Right kidney (tissue), 1 donor: ENCODE measurements at regions not wholly inside any gene's neighbourhood (a gene's known extent, or its start where the extent isn't known, plus 50 kb on each side); places are given as distances from the start of the nearest gene placed in this dataset.

Experiments
- DNase-seq: peaks from one replicate; pipeline ENCODE4 v3.0.0-alpha.2; 2016

DNA sequence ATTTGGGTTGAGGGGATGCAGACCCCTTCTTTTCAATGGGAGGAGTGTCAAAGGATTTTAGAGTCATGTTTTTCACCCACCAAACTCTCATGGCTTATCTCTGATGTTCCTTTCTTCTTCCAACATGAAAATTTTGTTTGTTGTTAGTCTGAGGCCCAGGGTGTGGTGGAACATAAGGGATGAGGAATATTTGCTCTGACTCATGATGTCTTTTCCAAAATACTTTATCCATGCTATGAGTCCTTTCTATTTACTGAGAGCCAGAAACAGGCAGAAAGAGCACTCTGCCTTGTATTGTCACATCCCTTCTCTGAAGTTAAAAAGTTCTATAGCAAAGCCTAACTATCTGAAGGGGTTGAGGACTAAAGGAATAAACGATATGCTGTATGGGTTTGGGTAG is 61.6 kb upstream of the GYPA start:
- DNase-seq, result no peak

DNA sequence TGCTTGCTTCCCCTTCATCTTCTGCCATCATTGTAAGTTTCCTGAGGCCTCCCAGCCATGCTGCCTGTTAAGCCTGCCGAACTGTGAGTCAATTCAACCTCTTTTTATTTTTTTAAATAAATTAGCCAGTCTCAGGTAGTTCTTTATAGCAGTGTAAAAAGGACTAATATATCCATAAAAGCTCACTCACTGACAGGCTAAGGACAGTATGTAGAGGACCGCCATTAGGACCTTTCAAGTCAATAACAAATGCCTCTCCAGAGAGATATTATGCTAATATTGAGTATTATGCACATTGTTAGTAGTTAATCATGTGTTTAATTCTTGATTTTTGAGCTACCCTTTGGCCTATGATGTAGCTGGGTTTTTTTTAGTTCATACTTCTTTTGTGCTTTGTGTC is 62.6 kb upstream of the GYPA start:
- DNase-seq, result no peak

DNA sequence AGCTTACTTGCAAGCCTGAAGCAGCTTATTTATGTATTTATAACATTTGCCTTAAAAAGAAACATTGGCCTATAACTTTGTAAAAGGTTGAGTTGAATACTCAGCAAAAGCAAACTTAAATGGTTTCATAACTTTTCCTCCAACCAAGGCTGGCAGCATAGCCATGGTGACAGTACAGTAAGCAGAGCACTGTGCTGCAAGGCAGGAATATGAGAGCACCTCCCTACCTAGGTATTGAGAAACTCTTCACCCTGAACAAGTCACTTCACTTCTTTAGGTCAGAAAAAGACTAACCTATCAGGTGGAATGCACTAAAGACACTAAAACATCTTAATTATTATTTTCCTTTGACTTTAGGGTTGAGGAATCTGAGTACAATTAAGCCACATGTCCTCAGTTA is 63.9 kb upstream of the GYPA start:
- no peak for DNase-seq

DNA sequence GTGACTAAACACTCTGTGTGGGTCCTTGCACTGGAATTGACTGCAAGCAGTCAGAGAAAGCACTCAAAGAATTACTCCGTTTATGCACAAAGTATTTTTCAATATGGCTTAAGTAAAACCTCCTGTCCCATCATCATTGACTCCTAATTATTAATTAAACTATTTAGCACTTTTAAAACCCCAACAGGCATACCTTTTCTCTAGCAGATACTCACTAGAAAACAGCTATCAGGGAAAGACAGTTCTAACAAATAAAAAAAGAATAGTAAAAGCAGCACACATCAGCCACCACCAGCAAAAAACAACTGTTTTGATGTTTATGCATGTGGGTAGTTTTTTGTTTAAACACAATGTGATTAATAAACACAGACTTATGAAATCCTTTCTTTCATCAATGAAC is 66.2 kb upstream of the GYPA start:
- no peak for DNase-seq

DNA sequence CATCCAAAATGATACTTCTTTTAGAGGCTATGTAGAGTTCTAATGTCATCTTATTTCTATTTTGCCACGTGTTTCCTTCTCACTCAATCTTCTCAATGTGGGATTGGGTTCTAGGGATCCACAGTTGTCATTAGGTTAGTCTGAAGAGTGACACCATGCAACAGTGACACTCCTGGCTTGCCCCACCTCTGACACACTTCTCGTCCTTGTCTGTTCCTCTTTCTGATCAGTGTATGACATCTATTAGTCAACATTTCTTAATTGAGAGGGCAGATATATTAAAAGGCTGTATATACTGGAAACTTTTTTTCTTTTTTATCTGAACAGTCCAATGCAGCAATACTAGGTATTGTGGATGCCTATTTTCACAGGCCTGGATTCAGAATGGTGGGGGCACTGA is 67.6 kb upstream of the GYPA start:
- DNase-seq, result no peak

DNA sequence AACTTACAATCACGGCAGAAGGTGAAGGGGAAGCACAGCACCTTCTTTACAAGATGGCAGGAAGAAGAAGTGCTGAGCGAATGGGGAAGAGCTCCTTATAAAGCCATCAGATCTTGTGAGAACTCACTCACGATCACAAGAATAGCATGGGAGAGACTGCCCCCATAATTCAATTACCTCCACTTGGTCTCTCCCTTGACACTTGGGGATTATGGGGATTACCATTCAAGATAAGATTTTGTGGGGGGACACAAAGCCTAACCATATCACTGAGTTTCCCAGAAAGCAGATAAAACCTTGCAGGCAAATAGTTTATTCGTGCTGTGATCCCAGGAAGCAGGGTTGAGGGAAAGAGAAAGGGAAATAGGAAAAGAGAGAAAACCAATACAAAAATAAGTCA is 69.0 kb upstream of the GYPA start:
- no peak for DNase-seq

DNA sequence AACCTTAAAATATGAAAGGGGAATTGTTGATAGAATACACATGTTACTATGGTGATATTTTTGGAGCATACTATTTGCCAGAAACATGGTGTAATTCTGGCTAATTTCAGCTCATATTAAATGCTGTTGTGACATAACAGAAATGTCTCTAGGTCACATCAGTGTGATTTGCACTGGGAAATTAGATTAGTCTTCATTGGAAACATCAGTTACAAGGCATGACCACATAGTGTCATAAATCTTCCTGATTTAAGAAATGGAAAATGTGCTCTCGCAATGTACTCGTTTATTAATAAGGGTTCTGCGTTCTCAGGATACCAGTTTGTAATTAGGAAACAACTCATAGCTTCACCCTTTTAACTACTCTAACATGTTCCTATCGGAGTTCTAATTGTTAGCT is 72.9 kb upstream of the GYPA start:
- DNase-seq, result no peak

DNA sequence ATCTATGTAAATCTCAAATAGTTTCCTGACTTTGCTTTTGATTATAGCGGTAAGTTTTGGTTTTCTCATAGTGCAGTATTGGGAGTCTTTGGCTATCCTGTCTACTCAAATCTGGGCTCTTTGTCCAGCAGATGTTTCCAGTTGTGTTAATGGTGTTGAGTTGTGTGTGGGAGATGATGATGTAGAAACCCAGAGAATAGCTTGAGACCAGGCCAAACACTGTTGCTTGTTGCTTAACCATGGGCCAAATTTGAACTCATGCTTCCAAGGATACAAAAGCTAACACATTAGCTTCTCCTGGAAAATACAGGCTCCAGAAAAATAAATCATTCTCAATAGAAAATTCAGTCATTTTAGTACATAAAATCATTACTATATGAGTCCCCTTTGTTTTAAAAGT is 82.6 kb upstream of the GYPA start:
- no peak for DNase-seq

DNA sequence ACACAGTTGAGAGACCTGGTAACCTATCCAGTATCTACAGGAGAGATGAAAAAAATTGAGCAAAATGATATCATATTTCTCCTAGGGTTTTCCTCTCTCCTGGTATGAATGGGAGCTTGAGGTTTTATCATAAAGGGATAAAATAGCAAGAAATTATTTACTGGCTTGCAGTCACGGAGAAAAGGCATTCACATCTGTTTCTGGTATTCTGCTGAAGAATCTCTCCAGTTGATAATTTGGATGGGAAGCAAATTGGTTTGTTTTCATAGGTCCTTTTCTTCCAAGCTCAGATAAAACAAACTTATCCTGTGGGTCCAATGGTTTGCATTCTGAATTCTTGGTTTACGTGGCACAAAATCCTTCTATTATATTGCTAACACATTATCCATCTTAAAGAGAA is 83.1 kb upstream of the GYPA start:
- no peak for DNase-seq

DNA sequence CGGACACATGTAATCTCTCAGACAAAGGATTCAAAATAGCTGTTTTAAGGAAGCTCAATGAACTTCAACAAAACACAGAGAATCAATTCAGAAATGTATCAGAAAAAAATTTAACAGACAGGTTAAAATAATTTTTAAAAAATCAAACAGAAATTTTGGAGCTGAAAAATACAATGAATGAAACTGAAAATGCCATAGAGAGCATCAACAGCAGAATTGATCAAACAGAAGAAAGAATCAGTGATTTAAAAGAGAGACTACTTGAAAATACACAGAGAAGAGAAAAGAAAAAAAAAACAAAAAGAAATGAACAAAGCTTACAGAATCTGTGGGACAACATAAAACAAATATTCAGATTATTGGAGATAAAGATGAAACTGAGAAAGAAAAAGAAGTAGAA is 118.8 kb upstream of the GYPA start:
- DNase-seq, result no peak

DNA sequence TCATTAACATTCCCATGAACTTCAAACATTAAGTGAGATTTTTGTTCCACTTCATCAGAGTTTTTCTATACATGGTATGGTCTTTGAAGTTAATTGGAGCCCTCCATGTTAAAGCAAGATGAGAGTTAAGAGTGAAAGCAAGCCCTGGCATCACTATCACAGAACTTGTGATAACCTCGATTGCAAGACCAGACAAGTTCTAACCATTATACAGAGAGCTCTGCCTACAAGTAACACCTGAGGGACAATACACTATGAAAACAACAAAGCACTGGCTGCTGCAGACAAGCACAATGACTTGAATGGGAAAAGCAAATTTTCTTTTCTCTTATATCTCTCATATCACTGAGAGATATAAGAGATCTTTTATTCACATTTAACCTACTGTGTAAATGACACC is 126.6 kb upstream of the GYPA start:
- no peak for DNase-seq

DNA sequence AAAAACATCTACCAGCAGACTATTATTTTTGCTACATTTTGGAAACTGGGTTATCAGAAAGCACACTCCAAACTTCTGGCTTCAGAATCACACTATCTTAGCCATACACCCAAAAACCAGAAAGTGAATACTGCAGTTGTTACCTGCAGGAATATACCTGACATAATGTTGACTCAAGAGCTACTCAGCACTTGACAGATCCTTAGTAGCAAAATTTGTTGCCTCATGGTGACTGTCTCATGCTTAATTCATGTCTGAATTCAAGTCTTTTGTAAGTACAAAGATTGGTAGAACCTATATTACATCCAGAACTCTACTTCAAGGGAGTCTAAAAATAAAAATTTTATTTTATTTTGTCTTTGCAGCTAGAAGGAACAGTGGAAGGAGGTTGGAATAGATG is 140.2 kb upstream of the GYPA start:
- DNase-seq, result no peak

DNA sequence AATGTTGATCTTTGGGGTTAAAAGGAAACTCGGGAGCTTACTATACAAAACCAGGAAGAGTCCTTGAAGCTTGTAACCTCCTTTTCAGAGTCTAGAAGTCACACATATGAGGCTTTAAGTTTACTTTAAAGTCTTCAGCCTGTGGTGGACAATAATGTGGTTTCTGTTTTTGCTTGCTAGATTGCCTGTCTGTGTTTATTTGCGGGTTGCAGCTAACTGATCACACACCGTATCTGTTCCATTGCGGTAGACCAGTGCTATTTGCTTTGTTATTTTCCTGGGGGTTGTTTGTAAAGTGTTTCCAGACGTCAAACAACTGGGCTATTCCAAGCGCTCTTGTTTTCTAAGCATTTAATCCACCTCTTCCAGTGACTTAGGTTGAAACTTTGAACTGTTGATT is 143.0 kb upstream of the GYPA start:
- no peak for DNase-seq

DNA sequence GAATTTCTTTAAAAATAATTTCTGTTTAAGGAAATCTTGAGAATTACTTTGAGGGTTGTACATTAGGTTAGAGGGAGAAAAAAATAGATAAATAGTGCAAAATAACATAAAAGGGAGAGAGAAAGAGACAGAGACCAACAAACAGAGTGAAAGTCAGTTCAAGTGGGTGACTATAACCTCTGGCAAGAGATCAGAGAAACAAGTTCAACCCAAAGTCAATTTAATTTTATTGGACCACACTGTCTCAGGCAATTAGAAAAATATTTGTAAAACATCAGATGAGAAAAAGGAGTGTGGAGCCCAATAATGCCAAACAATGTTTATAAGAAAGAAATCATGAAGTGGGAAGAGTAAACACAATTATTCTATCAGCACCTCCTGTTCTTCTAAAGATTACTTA is 143.5 kb upstream of the GYPA start:
- no peak for DNase-seq

DNA sequence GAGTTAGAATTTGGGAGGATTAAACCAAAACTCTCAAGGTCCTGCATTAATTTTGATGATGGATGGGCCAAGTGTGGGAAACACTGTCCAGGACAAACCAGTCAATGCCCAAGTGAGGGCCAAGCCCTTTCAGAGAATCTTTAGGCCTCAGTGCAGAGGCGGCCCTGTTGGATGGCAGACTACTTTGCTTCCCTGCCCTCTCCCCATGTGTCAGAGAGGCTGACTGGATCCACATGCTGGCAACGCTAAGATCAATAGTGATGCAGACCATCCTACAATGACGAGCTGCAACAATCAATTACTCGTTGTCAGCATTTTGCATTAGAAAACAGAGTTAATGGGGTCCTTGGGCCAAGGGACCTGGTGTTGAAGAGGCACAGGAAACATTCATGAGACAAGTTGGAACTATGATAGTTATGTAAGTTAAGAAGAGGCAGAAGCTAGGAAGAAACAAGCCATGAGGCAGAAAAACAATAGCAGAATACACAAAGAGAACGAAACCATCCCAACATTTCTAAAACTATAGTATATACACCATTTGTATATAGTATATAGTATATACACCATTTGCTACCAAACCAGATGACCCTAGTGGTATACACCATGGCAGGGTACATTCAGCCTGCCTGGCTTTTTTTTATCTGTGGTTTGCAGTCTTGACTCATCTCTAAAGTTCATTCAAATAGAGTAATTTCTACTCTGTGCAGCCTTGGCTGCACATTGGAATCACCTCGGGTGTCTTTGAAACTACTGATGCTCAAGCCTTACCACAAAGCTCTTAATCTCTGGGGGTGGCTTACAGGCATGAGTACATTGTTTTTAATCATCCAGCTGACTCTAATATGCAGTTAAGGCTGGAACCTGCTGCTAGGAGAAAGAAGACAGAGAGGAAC is 147.7 kb upstream of the GYPA start:
- no peak for DNase-seq

DNA sequence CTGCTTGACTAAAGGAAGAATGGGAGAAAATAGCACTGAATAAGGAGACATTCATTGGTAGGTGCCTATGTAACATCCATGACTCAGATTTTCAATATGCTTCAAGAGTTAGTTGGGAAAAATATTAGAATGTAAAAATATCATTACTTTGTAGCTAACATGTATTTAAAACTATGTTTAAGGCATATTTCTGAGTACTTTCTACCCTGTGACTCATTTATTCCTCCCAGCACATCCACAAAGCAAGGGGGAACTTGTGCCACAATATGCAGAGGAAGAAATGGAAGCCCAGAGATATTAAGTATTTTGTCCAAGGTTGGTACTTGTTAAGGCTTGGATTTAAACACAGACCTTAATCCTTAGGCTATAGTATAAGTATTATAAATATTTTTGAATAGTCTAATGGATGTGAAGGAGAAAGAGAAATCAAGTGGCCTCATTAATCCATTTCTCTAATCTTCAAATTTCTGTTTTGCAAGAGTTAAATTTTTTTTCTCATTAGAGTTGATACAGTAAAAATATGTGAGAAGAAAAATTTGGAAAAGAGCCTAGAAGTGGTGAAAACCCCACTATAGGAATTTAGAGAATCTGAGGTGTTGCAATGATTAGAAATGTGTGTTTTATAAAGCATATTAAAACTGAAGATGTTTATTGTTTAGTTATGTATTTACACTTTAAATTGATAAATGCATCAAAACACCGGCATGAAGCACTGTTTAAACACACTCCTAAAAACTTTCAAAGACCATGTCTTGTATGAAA is 149.3 kb upstream of the GYPA start:
- no peak for DNase-seq

DNA sequence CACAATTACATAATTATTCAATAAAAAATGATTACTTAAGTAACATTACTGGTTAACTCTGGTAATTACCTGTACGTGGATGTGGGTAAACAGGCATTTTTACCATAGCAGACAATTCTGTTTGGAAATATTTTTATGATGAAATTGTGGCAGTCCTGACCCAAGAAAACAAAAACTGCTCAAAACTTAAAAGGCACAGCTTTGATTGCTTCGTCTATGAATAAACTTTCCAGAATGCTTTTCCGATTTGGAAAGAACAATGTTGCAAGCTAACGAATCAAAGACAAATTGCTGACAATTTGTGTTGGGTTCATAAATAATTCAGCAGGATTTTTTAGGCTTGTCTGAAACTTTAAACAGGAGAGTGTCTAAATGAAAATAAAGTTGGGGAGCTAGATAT is 150.6 kb upstream of the GYPA start:
- DNase-seq, result no peak

DNA sequence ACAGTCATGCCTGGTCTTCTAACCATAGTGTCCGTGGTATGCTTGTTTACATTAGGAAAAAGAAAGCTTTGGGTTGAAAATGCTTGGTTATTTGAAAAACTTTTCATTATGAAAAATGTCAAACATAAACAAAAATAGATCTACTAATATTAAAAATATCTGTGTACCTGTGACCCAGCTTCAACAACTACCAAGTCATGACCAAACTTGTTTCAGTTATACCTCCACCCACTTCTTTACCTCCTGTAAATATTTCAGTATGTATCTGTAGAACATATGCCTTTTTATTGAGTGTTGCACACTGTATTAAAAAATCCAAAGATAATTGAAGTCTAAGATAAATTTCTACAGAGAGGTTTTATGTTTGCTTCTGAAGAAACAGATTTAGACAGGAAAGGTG is 153.7 kb upstream of the GYPA start:
- no peak for DNase-seq

DNA sequence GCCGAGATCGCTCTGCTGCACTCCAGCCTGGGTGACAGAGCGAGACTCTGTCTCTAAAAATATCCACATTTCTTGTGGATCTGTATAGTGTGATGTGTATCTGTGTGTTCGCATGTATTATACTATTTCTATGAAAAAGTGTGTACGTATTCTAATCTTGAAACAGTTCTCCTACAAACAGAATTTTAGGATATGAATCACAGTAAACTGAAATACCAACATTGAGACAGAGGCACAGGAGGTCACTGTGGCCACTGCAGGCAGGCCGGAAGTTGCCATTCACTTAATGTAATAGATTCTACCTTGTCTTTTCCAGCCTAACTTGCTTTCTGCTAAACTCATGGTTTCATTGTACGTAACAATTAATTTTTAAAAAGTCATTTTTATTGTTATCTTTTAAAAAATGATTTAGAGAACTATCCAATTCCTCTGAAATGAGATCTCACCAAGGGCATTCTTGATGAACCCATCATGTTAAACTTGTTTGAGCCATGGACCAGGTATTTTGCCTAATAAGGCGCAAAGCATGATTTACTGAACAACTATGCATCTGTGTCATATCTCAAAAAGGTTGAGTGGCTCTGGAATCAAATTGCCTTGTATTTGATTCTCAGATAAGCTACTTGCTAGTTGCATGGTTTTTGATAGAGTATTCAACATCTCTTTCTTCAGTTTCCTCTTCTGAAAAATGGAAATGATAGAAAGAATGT is 154.9 kb upstream of the GYPA start:
- no peak for DNase-seq

DNA sequence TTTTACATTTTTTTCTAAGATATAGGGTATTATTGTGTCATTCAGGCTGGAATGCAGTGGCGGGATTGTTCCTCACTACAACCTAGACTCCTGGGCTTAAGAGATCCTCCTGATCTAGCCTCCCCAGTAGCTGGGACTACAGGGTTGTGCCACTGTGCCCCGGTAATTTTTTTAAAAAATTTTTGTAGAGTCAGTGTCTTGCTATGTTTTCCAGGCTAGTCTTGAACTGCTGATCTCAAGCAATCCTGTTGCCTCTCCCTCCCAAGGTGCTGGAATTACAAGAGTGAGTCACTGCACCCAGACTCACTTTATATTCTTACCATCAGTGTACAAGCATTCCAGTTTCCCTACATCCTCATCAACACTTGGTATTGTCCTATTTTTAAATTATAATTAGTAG is 156.4 kb upstream of the GYPA start:
- no peak for DNase-seq

DNA sequence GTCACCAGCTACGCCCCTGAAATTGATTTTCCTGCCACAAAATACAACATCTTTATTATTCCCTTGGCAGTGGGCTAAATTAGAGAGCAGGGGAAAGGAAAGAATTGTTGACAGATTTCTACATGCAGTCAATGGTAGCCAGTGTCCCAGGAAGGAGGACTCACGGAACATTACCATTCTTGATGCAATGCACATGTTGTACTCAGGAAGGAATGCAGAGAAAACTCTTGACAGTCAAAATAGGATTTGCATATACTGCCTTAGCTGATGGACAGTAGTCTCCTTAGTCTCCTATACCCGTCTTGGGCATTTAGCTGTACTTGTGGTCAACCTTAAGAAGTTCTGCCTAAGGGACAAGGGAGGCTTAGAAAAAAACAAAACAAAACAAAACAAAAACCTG is 158.0 kb upstream of the GYPA start:
- DNase-seq, result no peak

DNA sequence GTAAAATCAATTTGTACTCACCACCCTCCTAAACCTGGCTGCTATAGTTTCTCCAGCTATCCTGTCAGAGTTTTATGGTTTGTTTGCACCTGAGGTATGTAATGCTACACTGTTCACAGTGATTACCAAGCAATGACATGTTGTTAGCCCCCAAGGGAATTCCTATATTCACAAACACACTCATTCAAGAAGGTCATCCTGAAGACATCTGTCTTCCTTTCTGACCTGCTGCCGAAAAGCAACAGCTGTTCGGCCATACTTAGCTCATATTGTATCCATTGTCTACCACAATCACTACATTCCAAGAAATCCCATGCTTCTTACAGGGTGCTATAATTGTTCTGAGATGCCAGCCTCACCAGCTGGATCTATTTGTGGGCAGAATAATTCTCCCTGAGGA is 160.1 kb upstream of the GYPA start:
- DNase-seq, result no peak
